MM.1S (cell line): ENCODE measurements at regions not wholly inside any gene's neighbourhood (a gene's known extent, or its start where the extent isn't known, plus 50 kb on each side); places are given as distances from the start of the nearest gene placed in this dataset.

Experiments
- EZH2 ChIP-seq: fragments of 300-600 bp; sonication (generic); optimal IDR thresholded peaks from 2 replicates; pipeline ENCODE3; 2017; ENCODE audit warnings: low read depth, mild to moderate bottlenecking, antibody characterized with exemption, low read length, mixed read lengths
- EZH2phosphoT487 ChIP-seq: fragments of 300-600 bp; sonication (generic); IDR thresholded peaks from 2 replicates; pipeline ENCODE4 v1.6.1; 2018; ENCODE audit warnings: antibody characterized with exemption, low read length
- TF ChIP-seq, protein P1 (sequence below): fragments of 300-600 bp; sonication (generic); IDR thresholded peaks from 2 replicates; pipeline ENCODE4 v1.5.1; 2016; ENCODE audit warnings: antibody characterized with exemption, low read length, mixed read lengths

DNA sequence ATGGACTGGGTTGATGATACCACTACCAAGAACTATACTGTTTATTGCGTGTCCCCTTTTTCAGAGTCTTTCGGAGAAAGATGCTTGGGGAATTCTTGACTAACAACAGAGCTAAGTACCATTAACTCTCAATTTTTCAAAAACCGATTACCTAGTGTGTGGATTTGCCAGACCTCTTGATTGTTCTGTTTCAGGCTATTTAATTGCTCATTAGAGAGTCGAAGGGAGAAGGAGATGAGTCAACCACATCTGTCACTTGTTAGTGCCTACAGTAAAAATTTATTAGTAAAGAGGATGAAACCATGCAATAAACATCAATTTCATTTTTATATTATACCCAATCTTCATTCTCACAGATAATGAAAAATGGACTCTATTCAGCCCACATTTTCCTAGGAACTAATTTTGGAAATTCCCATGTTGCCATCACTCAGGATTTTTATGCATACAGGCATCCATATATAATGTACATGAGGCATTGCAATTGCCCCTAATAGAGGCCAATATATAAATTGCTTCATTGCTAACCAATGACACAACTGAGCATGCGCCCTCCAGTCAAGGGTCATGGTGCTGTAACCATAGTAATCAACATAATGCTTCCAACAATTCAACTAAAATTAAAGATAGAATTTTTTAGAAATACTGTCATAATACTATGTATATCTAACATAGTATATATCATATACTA lies 541.7 kb downstream of the TBL1XR1 start:
- TF ChIP-seq, protein P1, sequence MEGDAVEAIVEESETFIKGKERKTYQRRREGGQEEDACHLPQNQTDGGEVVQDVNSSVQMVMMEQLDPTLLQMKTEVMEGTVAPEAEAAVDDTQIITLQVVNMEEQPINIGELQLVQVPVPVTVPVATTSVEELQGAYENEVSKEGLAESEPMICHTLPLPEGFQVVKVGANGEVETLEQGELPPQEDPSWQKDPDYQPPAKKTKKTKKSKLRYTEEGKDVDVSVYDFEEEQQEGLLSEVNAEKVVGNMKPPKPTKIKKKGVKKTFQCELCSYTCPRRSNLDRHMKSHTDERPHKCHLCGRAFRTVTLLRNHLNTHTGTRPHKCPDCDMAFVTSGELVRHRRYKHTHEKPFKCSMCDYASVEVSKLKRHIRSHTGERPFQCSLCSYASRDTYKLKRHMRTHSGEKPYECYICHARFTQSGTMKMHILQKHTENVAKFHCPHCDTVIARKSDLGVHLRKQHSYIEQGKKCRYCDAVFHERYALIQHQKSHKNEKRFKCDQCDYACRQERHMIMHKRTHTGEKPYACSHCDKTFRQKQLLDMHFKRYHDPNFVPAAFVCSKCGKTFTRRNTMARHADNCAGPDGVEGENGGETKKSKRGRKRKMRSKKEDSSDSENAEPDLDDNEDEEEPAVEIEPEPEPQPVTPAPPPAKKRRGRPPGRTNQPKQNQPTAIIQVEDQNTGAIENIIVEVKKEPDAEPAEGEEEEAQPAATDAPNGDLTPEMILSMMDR, result no peak
- TF ChIP-seq EZH2phosphoT487 (no peak), EZH2 (no peak)
